Colonic mucosa (tissue), 4 donors: ENCODE measurements at regions not wholly inside any gene's neighbourhood (a gene's known extent, or its start where the extent isn't known, plus 50 kb on each side); places are given as distances from the start of the nearest gene placed in this dataset.

Experiments used
- DNase-seq: peaks from one replicate; pipeline ENCODE4 v3.0.0-alpha.2; 2020
- H3K27ac ChIP-seq: fragments of 200-600 bp; one replicate; pipeline ENCODE4 v1.8.0; 2021
- H3K27me3 ChIP-seq: fragments of 200-600 bp; one replicate; pipeline ENCODE4 v1.8.0; 2021
- H3K36me3 ChIP-seq: fragments of 200-600 bp; one replicate; pipeline ENCODE4 v1.8.0; 2021
- H3K4me1 ChIP-seq: fragments of 200-600 bp; one replicate; pipeline ENCODE4 v1.8.0; 2021; ENCODE audit warnings: mild to moderate bottlenecking
- H3K4me3 ChIP-seq: fragments of 200-600 bp; one replicate; pipeline ENCODE4 v1.8.0; 2021
- H3K9ac ChIP-seq, 2 donors: one replicate each; pipeline ENCODE4 v1.7.0; 2013; ENCODE audit warnings: control low read depth in 2 of 2, low read depth in 2 of 2, low read length in 2 of 2
- H3K9me3 ChIP-seq: fragments of 200-600 bp; one replicate; pipeline ENCODE4 v1.8.0; 2021
- CTCF ChIP-seq: fragments of 200-600 bp; IDR thresholded peaks from one replicate; pipeline ENCODE4 v1.8.0; 2022; ENCODE audit warnings: antibody characterized with exemption, mild to moderate bottlenecking
- intact Hi-C: fragments of 100-400 bp; cut with DNase I; formaldehyde crosslinking; loops from one replicate; pipeline ENCODE4 v1.14.1; 2022
- donor health status: healthy.
- donor health status: DM: no; HTN: no; CAD: no.
- donor health status: DM: no; HTN: no; CAD: no.

DNA sequence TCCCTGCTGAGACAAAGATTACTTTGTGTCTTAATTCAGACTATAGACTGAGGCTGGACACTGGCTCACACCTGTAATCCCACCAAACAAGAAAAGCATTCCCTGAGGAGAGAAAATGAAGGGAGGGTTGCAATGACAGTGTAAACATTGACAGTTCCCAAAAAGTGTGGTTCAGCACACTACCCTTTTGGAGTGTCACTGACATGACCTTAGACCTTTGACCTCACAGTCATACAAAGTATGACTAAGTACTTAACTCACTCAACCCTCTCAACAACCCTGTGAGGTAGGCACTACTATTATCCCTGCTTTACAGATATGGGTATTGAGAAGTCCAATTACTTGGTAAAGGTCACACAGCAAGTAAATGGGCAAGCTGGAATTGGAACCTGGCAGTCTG, 341.7 kb downstream of the LRRC3B start:
- no peak for TF ChIP-seq CTCF
- no peak overlapping the region for H3K9ac ChIP-seq
- no peaks in the 10 kb centered on the region for H3K27me3 ChIP-seq
- H3K9me3 ChIP-seq, result no peaks in the 10 kb centered on the region
- intact Hi-C loops, result no loop called here
- no peak for DNase-seq
- H3K36me3 ChIP-seq, result no peaks in the 10 kb centered on the region
- H3K4me1 ChIP-seq, result no peaks in the 10 kb centered on the region
- H3K4me3 ChIP-seq, result no peak overlapping the region
- H3K27ac ChIP-seq, result no peak overlapping the region

DNA sequence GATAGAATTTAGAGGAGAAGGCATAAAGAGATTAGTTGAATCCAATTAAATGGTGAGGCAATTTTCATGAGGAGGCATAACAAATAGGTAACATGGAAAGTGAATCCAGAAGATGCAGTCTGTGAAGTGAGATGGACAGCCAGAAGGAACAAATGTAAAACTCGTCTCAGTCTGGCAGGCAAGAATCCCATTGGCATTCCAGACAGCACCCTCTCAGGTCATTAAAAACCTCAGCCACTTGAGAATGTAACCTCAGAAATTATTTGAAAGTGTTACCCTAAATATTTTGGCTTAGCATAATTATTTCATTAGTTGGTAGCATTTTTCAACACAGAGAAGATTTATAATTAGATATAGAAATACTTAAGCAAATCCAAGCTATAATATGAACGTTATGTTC, 342.3 kb downstream of the LRRC3B start:
- Histone ChIP-seq H3K36me3 (no peaks in the 10 kb centered on the region), H3K9ac (no peak overlapping the region), H3K9me3 (no peaks in the 10 kb centered on the region), H3K27ac (no peak overlapping the region), H3K4me1 (no peaks in the 10 kb centered on the region), H3K27me3 (no peaks in the 10 kb centered on the region), H3K4me3 (no peak overlapping the region)
- DNase-seq, result no peak
- intact Hi-C loops, result no loop called here
- TF ChIP-seq CTCF, result no peak

GRCh38 chr3:26967501-26967900, 344.9 kb downstream of the LRRC3B start:
- H3K27ac ChIP-seq, result no peak overlapping the region
- intact Hi-C loops, result no loop called here
- no peak overlapping the region for H3K9ac ChIP-seq
- no peak for DNase-seq
- no peaks in the 10 kb centered on the region for H3K27me3 ChIP-seq
- H3K9me3 ChIP-seq, result no peaks in the 10 kb centered on the region
- H3K36me3 ChIP-seq, result no peaks in the 10 kb centered on the region
- no peaks in the 10 kb centered on the region for H3K4me1 ChIP-seq
- H3K4me3 ChIP-seq, result no peak overlapping the region
- no peak for TF ChIP-seq CTCF

DNA sequence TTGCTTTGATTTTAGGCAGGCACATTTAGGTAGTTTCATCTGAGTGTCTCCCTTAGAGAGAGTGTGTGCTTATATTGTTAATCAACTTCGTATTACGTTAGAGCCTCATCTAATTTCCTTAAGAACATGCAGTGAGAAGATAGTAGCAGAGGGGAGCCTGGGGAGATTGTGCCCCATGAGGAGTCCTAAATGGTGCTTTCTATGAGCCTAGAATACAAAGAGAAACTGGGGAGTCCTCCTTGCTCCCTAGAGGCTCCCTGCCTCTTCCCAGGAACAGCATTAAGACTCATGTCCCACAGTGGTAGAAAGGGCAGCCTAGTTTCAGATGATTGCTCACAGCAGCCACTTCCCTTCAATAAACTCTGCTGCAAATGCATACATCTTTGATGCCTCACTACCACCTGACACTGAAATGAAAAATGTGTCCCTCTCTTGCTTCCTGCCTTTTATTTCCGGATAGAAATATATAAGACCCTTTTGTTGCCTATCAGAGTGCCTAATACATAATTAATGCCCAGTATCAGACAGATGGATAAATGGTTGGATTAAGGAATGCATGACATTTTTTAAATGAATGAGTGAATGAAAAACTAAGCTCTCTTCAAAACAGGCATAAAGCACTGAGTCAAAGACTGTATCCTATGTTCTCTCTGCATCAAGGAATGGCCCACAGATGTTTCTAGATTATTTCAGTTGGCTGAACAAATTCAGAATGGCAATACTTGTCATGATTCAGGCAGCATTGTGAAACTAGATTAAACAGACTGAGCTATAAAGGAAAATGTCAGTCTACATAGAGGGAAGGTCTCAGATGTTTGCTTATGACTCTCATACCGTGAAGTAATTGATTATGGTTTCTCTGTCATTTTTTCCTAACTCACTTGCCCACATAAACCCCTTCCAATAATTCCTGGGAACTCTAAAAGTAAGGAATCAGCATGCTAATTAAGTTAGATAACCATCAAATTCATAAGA, 362.1 kb downstream of the LRRC3B start:
- no peaks in the 10 kb centered on the region for H3K27me3 ChIP-seq
- H3K36me3 ChIP-seq, result no peaks in the 10 kb centered on the region
- no peak overlapping the region for H3K9ac ChIP-seq
- DNase-seq, result no peak
- TF ChIP-seq CTCF, result no peak
- no peaks in the 10 kb centered on the region for H3K9me3 ChIP-seq
- intact Hi-C loops, result no loop called here
- H3K4me3 ChIP-seq, result no peak overlapping the region
- no peaks in the 10 kb centered on the region for H3K4me1 ChIP-seq
- H3K27ac ChIP-seq, result no peak overlapping the region

GRCh38 chr3:26989037-26989436, 366.5 kb downstream of the LRRC3B start:
- Histone ChIP-seq H3K4me1 (no peaks in the 10 kb centered on the region), H3K27ac (no peak overlapping the region), H3K9ac (no peak overlapping the region), H3K4me3 (no peak overlapping the region), H3K27me3 (no peaks in the 10 kb centered on the region), H3K9me3 (no peaks in the 10 kb centered on the region), H3K36me3 (no peaks in the 10 kb centered on the region)
- DNase-seq, result no peak
- intact Hi-C loops, result no loop called here
- no peak for TF ChIP-seq CTCF
